ENCODE measurements at regions not wholly inside any gene's neighbourhood (a gene's known extent, or its start where the extent isn't known, plus 50 kb on each side); places are given as distances from the start of the nearest gene placed in this dataset.

DNA sequence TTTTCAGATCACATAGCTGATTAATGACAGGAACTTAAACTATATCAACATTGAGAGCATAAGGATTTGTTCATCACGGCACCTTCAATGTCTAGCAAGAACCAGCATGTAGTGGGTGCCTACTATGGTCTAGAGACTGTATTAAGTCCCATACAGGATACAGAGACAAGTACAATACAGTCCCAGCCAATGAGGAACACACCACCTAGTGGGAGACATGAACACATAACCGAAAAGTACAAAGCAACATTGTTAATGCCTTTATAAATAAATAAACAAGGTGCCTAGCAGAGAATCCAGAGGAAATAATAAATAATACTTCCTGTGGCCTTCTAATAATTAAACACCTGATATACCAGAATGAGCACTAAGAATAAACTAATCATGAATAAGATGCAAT is 87.7 kb upstream of the OPCML start:
- TF ChIP-seq GATA3 (IDR thresholded peaks at IDR 0.05; ENCODE audit: low read depth, low read length) (no peak), GATA2 (IDR thresholded peaks at IDR 0.05; ENCODE audit: low read depth, low read length) (no peak)

GRCh38 chr11:133619397-133619796 is 87.1 kb upstream of the OPCML start:
- TF ChIP-seq GATA3 (IDR thresholded peaks at IDR 0.05; ENCODE audit: low read depth, low read length), result no peak
- TF ChIP-seq GATA2 (IDR thresholded peaks at IDR 0.05; ENCODE audit: low read depth, low read length), result no peak

DNA sequence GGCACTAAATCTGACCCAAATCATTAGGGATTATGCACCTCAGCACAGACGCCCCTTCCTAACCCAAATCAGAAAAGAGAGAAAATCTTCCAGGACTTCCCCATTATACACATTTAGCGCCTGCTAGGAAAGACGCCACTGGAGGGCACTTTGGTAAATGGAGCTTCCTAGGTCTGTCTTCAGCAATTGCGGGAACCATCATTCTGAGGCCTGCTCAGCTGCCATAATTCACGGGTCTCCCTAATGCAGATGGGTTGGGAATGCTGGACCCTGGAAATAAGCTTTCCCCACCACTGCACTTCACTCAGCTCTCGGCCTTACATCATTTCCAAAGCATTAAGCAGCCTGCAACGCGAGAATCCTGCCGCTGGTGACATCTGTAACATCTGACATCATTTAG is 86.2 kb upstream of the OPCML start:
- no peak for TF ChIP-seq GATA3 (IDR thresholded peaks at IDR 0.05; ENCODE audit: low read depth, low read length)
- no peak for TF ChIP-seq GATA2 (IDR thresholded peaks at IDR 0.05; ENCODE audit: low read depth, low read length)

DNA sequence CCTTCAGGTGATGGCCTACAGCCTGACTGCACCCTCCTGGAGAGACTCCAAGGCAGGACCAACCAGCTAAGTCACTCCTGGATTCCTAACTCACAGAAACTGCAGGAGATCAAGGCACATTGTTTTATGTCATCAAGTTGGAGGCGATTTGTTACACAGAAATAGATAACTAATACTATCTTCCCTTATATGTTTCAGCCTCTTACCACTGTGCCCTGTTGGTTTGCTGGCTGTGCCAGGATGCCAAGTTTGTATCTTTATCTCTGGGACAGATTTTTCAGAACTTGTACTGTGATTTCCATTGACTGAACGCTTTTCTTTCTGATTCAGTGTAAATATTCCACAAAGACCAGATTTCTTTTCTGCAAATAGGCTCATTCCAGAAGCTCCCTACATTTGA is 76.2 kb upstream of the OPCML start:
- TF ChIP-seq GATA2 (IDR thresholded peaks at IDR 0.05; ENCODE audit: low read depth, low read length) (no peak), GATA3 (IDR thresholded peaks at IDR 0.05; ENCODE audit: low read depth, low read length) (no peak)

GRCh38 chr11:133606124-133606523 is 73.8 kb upstream of the OPCML start:
- TF ChIP-seq GATA3 (IDR thresholded peaks at IDR 0.05; ENCODE audit: low read depth, low read length) (no peak), GATA2 (IDR thresholded peaks at IDR 0.05; ENCODE audit: low read depth, low read length) (no peak)

- no peak for TF ChIP-seq GATA2 (IDR thresholded peaks at IDR 0.05; ENCODE audit: low read depth, low read length)
Observed at GRCh38 chr11:133605482-133605881, 73.2 kb upstream of the OPCML start.

GRCh38 chr11:133601641-133602040 is 69.3 kb upstream of the OPCML start:
- TF ChIP-seq GATA3 (IDR thresholded peaks at IDR 0.05; ENCODE audit: low read depth, low read length), result no peak
- no peak for TF ChIP-seq GATA2 (IDR thresholded peaks at IDR 0.05; ENCODE audit: low read depth, low read length)

DNA sequence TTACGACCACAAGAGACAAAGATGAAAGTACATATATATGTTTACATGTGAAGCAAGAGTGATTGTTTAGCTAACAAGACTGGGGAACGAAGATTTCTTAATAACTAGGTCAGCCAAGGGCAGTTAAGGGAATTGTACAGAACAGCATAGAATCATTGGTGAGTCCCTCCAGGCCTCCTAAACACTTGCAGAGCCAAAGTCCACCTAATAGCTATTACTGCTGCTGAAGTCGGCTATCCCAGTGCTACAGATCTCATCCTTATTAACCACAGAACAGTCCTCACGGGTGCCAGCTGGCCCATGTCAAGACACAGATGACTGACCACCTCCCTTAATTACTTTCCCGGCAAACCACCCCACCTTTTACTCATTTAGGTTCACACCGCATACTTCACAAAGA is 68.5 kb upstream of the OPCML start:
- no peak for TF ChIP-seq GATA3 (IDR thresholded peaks at IDR 0.05; ENCODE audit: low read depth, low read length)
- TF ChIP-seq GATA2 (IDR thresholded peaks at IDR 0.05; ENCODE audit: low read depth, low read length), result no peak

- TF ChIP-seq GATA3 (IDR thresholded peaks at IDR 0.05; ENCODE audit: low read depth, low read length) (no peak), GATA2 (IDR thresholded peaks at IDR 0.05; ENCODE audit: low read depth, low read length) (no peak)
Observed at GRCh38 chr11:133600306-133600705, 68.0 kb upstream of the OPCML start.

DNA sequence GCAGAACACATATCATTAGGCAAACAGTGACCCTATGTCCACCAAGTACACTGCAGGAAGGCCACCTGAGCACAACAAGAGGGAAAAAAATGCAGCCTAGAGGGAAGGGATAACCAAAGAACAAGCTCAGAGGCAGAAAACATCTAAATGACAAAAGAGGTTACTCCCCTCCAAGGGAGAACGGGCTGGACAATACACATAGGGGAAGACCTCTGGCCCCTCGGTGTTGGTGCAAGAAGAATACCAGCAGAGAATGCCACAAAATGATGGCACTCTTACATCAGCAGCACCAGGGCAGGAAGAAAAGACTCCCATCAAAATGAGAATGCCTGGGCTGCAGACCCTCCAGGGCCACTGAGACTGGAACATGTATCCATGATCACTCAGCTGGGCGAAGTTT is 66.6 kb upstream of the OPCML start:
- no peak for TF ChIP-seq GATA3 (IDR thresholded peaks at IDR 0.05; ENCODE audit: low read depth, low read length)
- no peak for TF ChIP-seq GATA2 (IDR thresholded peaks at IDR 0.05; ENCODE audit: low read depth, low read length)

DNA sequence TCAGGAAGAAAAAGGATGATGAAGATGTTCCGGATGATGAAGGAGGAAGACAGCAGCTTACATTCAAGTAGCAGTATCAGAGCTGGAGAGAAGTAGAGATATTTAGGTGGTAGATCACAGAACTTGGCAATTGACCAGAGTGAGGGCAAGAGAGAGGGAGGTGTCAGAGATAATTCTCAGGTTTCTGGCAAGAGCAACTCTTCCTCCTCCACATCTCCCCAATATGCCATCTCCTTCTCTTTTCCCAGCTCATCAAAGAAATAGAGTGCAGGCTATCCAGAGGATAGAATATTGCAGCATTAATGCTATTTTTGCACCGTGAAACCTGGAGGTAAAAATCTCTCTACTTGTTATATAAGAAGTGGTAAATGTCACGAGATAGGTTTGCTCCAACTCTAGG is 64.9 kb upstream of the OPCML start:
- TF ChIP-seq GATA2 (IDR thresholded peaks at IDR 0.05; ENCODE audit: low read depth, low read length) (no peak), GATA3 (IDR thresholded peaks at IDR 0.05; ENCODE audit: low read depth, low read length) (no peak)

GRCh38 chr11:133595998-133596590 is 63.8 kb upstream of the OPCML start:
- TF ChIP-seq GATA3 (IDR thresholded peaks at IDR 0.05; ENCODE audit: low read depth, low read length), result no peak
- no peak for TF ChIP-seq GATA2 (IDR thresholded peaks at IDR 0.05; ENCODE audit: low read depth, low read length)

DNA sequence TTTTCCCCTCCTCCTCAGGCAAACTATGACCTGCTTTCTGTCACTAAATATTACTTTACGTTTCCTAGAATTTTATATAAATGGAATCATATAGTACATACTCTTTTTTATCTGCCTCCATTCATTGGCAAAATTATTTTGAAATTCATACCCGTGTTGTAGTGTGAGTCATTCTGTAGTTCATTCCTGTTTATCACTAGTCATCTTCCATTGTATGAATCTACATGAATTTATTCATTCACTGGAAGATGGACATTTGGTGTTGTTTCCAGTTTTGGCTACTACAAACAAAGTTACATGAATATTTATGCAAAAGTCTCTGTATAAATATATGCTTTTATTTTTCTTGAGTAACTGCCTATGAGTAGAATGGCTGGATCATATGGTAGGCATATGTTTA is 60.7 kb upstream of the OPCML start:
- TF ChIP-seq GATA3 (IDR thresholded peaks at IDR 0.05; ENCODE audit: low read depth, low read length) (no peak), GATA2 (IDR thresholded peaks at IDR 0.05; ENCODE audit: low read depth, low read length) (no peak)

GRCh38 chr11:133586903-133587517 is 54.7 kb upstream of the OPCML start:
- TF ChIP-seq GATA3 (IDR thresholded peaks at IDR 0.05; ENCODE audit: low read depth, low read length) (no peak), GATA2 (IDR thresholded peaks at IDR 0.05; ENCODE audit: low read depth, low read length) (no peak)

DNA sequence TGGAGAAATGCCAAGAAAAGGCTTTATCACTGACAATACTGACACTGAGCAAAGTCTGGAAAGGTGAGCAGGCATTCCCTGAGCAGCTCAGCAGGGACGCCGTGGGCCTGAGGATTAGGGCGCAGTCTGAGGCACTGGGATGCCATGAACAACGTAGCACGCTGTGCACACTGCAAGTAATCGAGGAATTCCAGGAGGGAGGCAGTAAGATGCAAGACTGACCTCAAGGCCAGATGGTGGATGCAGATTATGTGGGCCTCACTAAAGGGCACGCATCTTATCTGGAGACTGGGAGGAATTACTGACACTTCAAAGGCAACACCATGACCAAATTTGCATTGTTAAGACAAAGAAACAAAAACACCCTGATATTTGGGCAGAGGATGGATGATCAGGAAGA is 50.4 kb upstream of the OPCML start:
- no peak for TF ChIP-seq GATA3 (IDR thresholded peaks at IDR 0.05; ENCODE audit: low read depth, low read length)
- TF ChIP-seq GATA2 (IDR thresholded peaks at IDR 0.05; ENCODE audit: low read depth, low read length), result no peak

GRCh38 chr11:133582326-133582725 is 50.0 kb upstream of the OPCML start:
- TF ChIP-seq GATA2 (IDR thresholded peaks at IDR 0.05; ENCODE audit: low read depth, low read length) (no peak), GATA3 (IDR thresholded peaks at IDR 0.05; ENCODE audit: low read depth, low read length) (no peak)
